Peyer's patch (tissue), 4 donors: ENCODE measurements at regions not wholly inside any gene's neighbourhood (a gene's known extent, or its start where the extent isn't known, plus 50 kb on each side); places are given as distances from the start of the nearest gene placed in this dataset.

Source experiments
- DNase-seq, 3 donors: peaks; one replicate each; pipeline ENCODE4 v3.0.0-alpha.2; 2017 to 2019
- H3K27ac ChIP-seq, 4 donors: fragments of 200-600 bp; sonication (generic); one replicate each; pipeline ENCODE4 v1.5.1; 2016 to 2019
- H3K27me3 ChIP-seq, 2 donors: fragments of 200-600 bp; sonication (generic); one replicate each; pipeline ENCODE4 v1.5.1; 2019
- H3K36me3 ChIP-seq, 3 donors: fragments of 200-600 bp; sonication (generic); one replicate each; pipeline ENCODE4 v1.5.1; 2016 to 2019
- H3K4me1 ChIP-seq, 4 donors: fragments of 200-600 bp; sonication (generic); one replicate each; pipeline ENCODE4 v1.5.1; 2016 to 2019
- H3K4me3 ChIP-seq, 4 donors: fragments of 200-600 bp; sonication (generic); 1 replicate in 3 of 4; 2 replicates in 1 of 4; pipeline ENCODE4 v1.5.1; 2016 to 2019; ENCODE audit warnings: mild to moderate bottlenecking in 1 of 4
- H3K9me3 ChIP-seq, 4 donors: fragments of 200-600 bp; sonication (generic); one replicate each; pipeline ENCODE4 v1.5.1; 2016 to 2019; ENCODE audit warnings: mild to moderate bottlenecking in 1 of 4
- POLR2A ChIP-seq, 2 donors: fragments of 450-650 bp; IDR thresholded peaks; one replicate each; pipeline ENCODE4 v1.5.1; 2017; ENCODE audit warnings: antibody characterized with exemption in 2 of 2, mild to moderate bottlenecking in 2 of 2, moderate library complexity in 2 of 2
- TF ChIP-seq, protein P1 (sequence below), 6 experiments: fragments of 450-650 bp in 4 of 6; fragments of 200-600 bp in 2 of 6; sonication (generic) in 1 of 6; IDR thresholded peaks; one replicate each; pipeline ENCODE4 v1.5.1; 2017 to 2019; ENCODE audit warnings: antibody characterized with exemption in 6 of 6, mild to moderate bottlenecking in 3 of 6, moderate library complexity in 1 of 6

DNA sequence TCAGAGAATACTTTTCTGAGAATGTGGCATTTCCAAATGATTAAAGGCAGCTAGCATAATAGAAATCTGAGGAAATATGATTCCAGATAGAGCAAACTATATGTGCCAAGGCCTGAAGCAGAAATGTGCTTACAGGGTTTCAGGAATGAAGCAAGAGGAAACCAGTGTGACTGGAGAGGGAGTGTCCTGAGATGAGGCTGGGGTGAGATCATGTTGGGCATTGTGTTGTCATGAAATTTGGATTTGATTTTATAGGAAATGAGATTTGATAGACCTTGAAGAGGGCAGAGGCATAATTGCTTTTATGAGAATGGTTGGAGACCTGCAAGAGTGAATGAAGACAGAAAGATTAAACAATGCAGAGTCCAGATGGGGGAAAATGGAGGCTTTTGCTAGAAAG lies 338.1 kb upstream of the SNX7 start:
- no peak overlapping the region for H3K4me3 ChIP-seq
- no peaks in the 10 kb centered on the region for H3K27me3 ChIP-seq
- TF ChIP-seq POLR2A (IDR thresholded peaks at IDR 0.05): no peak
- TF ChIP-seq, protein P1, sequence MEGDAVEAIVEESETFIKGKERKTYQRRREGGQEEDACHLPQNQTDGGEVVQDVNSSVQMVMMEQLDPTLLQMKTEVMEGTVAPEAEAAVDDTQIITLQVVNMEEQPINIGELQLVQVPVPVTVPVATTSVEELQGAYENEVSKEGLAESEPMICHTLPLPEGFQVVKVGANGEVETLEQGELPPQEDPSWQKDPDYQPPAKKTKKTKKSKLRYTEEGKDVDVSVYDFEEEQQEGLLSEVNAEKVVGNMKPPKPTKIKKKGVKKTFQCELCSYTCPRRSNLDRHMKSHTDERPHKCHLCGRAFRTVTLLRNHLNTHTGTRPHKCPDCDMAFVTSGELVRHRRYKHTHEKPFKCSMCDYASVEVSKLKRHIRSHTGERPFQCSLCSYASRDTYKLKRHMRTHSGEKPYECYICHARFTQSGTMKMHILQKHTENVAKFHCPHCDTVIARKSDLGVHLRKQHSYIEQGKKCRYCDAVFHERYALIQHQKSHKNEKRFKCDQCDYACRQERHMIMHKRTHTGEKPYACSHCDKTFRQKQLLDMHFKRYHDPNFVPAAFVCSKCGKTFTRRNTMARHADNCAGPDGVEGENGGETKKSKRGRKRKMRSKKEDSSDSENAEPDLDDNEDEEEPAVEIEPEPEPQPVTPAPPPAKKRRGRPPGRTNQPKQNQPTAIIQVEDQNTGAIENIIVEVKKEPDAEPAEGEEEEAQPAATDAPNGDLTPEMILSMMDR (IDR thresholded peaks at IDR 0.05): no peak
- H3K36me3 ChIP-seq: no peaks in the 10 kb centered on the region
- H3K9me3 ChIP-seq: no peaks in the 10 kb centered on the region
- peaks cover 0 to 4% (median 0%) of the 10 kb centered on the region in 4 donors for H3K4me1 ChIP-seq
- H3K27ac ChIP-seq: no peak overlapping the region
- no peak for DNase-seq

DNA sequence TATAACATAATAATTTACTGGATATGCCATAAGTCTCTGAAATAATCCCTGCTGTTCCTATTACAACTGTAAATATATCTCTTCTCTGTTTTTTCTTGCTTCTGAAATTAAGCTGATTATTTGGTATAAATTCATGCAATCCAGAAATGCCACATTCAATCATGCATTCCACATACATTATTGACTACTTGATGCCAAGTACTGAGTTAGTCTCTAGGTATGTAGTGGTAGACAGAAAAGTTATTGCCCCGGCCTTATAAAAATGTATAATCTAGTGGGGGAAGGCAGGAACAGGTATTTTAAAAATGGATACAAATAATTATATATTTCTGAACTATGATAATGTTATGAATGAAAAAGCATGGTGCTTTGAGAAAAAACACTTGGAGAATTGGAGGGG lies 338.6 kb upstream of the SNX7 start:
- peaks cover 0 to 4% (median 0%) of the 10 kb centered on the region in 4 donors for H3K4me1 ChIP-seq

DNA sequence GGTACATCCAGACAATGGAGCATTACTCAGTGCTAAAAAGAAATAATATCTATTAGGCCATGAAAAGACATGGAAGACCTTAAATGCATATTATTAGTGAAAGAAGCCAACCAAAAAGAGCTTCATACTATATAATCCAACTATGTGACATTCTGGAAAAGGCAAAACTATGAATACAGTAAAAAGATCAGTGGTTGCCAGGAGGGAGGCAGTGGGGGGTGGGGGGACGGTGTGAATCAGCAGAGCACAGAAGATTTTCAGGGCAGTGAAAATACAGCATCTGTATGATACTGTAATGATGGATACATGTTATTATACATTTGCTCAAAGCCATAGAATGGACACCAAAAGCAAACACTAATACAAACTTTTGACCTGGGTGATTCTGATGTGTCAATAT lies 339.4 kb upstream of the SNX7 start:
- no peak for DNase-seq
- no peak overlapping the region for H3K27ac ChIP-seq
- no peaks in the 10 kb centered on the region for H3K36me3 ChIP-seq
- TF ChIP-seq POLR2A (IDR thresholded peaks at IDR 0.05): no peak
- TF ChIP-seq, protein P1 (IDR thresholded peaks at IDR 0.05): no peak
- no peaks in the 10 kb centered on the region for H3K27me3 ChIP-seq
- H3K9me3 ChIP-seq: no peaks in the 10 kb centered on the region
- H3K4me3 ChIP-seq: no peak overlapping the region
- H3K4me1 ChIP-seq: peaks cover 0 to 4% (median 0%) of the 10 kb centered on the region in 4 donors

More for the DNA sequence above, 338.6 kb upstream of the SNX7 start:
- Histone ChIP-seq H3K9me3 (no peaks in the 10 kb centered on the region), H3K36me3 (no peaks in the 10 kb centered on the region), H3K4me3 (no peak overlapping the region), H3K27me3 (no peaks in the 10 kb centered on the region), H3K27ac (no peak overlapping the region)
- TF ChIP-seq, protein P1 (IDR thresholded peaks at IDR 0.05): no peak
- no peak for TF ChIP-seq POLR2A (IDR thresholded peaks at IDR 0.05)
- DNase-seq: no peak

DNA sequence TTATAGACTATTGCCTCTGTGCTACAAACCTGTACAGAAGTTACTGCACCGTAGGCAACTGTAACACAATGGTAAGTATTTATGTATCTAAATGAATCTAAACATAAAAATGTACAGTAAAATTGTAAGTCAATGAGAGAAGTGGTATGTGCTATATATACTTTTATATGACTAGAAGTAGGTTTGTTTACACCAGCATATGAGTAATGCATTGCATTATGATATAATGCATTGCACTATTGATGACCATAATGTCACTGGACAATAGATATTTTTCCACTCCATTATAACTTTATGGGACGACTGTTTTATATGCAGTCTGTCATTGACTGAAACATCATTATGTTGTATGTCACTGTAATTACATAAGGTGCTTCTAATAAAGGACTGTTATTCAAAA lies 340.3 kb upstream of the SNX7 start:
- TF ChIP-seq, protein P1 (IDR thresholded peaks at IDR 0.05): no peak
- Histone ChIP-seq H3K4me1 (peaks cover 0 to 4% (median 0%) of the 10 kb centered on the region in 4 donors), H3K27ac (no peak overlapping the region), H3K36me3 (no peaks in the 10 kb centered on the region), H3K9me3 (no peaks in the 10 kb centered on the region), H3K27me3 (no peaks in the 10 kb centered on the region), H3K4me3 (no peak overlapping the region)
- DNase-seq: no peak

DNA sequence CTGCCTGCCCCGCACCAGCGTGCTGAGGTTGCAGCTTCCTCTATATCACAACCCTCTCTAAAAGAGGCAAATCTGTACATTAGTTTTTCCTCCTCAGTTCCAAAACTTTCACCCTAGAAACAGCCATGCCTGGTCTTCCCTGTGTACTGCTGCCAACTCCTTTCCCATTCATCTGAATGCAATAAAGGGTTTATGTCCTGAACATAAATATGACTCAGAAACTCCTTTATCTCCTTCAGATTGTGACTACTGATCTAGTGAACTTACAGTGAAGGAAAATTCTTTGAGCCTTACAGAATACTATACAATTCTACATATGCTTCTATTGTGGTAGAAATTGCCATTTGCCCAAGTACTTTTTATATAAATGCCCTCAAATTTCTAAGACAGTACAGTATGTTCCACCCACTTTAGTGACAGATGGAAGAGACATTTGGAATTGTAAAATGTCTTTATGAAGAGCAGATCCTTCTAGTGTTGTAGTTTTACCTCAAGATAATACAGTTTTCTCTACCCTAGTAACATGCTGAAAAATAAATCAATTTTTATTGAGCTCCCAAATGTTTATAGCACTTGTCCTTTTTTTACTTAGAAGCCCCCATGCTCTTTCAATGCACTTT lies 345.1 kb upstream of the SNX7 start:
- TF ChIP-seq POLR2A (IDR thresholded peaks at IDR 0.05): no peak
- TF ChIP-seq, protein P1 (IDR thresholded peaks at IDR 0.05): no peak
- H3K9me3 ChIP-seq: no peaks in the 10 kb centered on the region
- no peak overlapping the region for H3K4me3 ChIP-seq
- H3K4me1 ChIP-seq: no peaks in the 10 kb centered on the region
- no peaks in the 10 kb centered on the region for H3K27me3 ChIP-seq
- no peaks in the 10 kb centered on the region for H3K36me3 ChIP-seq
- no peak for DNase-seq
- H3K27ac ChIP-seq: no peak overlapping the region

DNA sequence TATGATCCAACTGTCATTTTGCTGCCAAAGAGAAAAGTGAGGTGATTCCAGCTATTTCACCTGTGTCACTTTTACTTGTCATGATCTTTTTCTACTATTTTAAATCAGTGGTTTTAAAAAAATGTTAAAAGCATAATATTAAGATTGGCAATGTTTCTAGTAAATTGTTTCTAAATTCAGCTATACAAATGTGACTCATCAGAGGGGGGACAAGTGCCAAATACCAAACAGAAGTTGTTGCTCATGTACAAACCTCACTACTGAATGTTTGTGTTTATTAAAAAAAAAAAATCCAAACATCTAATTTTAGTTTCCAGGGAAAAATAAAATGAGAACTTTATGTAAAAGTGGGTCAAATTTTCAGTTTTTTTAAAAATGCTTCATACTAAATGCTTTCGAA lies 346.2 kb upstream of the SNX7 start:
- Histone ChIP-seq H3K27ac (no peak overlapping the region), H3K4me3 (no peak overlapping the region)

More for the DNA sequence above, 346.2 kb upstream of the SNX7 start:
- Histone ChIP-seq H3K4me1 (no peaks in the 10 kb centered on the region), H3K36me3 (no peaks in the 10 kb centered on the region), H3K9me3 (no peaks in the 10 kb centered on the region), H3K27me3 (no peaks in the 10 kb centered on the region)
- DNase-seq: no peak
- TF ChIP-seq, protein P1 (IDR thresholded peaks at IDR 0.05): no peak
- TF ChIP-seq POLR2A (IDR thresholded peaks at IDR 0.05): no peak
